MCF 10A (cell line): ENCODE measurements at regions not wholly inside any gene's neighbourhood (a gene's known extent, or its start where the extent isn't known, plus 50 kb on each side); places are given as distances from the start of the nearest gene placed in this dataset.

Source experiments
- BruUV-seq: library from RNA; stranded (reverse); fragments of 400-500 nt; replicated peaks from 2 replicates; lab custom pipeline; 2021; lab: Mats Ljungman, UMichigan
- CTCF ChIA-PET: fragments of 300-600 bp; sonication (Branson Sonifier 250); formaldehyde crosslinking; extraction: SDS; loops from one replicate; lab custom pipeline; 2021; ENCODE audit warnings: antibody characterized with exemption, inconsistent platforms; lab: Yijun Ruan, JAX
- POLR2A ChIA-PET: fragments of 300-600, 350-650 bp; sonication (Branson Sonifier 250); formaldehyde crosslinking; extraction: SDS; loops from one replicate; lab custom pipeline; 2020; ENCODE audit warnings: antibody characterized with exemption, inconsistent platforms; lab: Yijun Ruan, JAX
- DNase-seq: peaks from one replicate; pipeline ENCODE4 v3.0.0-alpha.2; 2018; ENCODE audit not compliant: unreplicated experiment
- H3K27ac Mint-ChIP-seq: one replicate; pipeline ENCODE4 v1.8.0; 2022; ENCODE audit warnings: mild to moderate bottlenecking, low read depth, mixed read lengths; ENCODE audit not compliant: unreplicated experiment
- H3K27me3 Mint-ChIP-seq: one replicate; pipeline ENCODE4 v1.8.0; 2022; ENCODE audit warnings: mixed read lengths; ENCODE audit not compliant: insufficient read depth, unreplicated experiment
- H3K36me3 Mint-ChIP-seq: one replicate; pipeline ENCODE4 v1.8.0; 2022; ENCODE audit warnings: mild to moderate bottlenecking, moderate library complexity, mixed read lengths; ENCODE audit not compliant: insufficient read depth, unreplicated experiment
- H3K4me1 Mint-ChIP-seq: one replicate; pipeline ENCODE4 v1.8.0; 2022; ENCODE audit warnings: mixed read lengths; ENCODE audit not compliant: insufficient read depth, unreplicated experiment
- H3K4me3 Mint-ChIP-seq: one replicate; pipeline ENCODE4 v1.8.0; 2022; ENCODE audit warnings: mild to moderate bottlenecking, moderate library complexity, mixed read lengths; ENCODE audit not compliant: unreplicated experiment
- H3K9me3 Mint-ChIP-seq: one replicate; pipeline ENCODE4 v1.8.0; 2022; ENCODE audit warnings: mixed read lengths; ENCODE audit not compliant: unreplicated experiment
- CTCF ChIP-seq: fragments of 200-600 bp; IDR thresholded peaks from one replicate; pipeline ENCODE4 v1.8.0; 2022; ENCODE audit warnings: antibody characterized with exemption, mild to moderate bottlenecking; ENCODE audit not compliant: unreplicated experiment
- intact Hi-C: fragments of 100-400 bp; cut with micrococcal nuclease; formaldehyde crosslinking; loops from 2 replicates; pipeline ENCODE4 v1.14.1; 2022

GRCh38 chr2:19300961-19301360 is 57.5 kb downstream of the OSR1 start:
- Mint-ChIP-seq H3K27ac (no peak overlapping the region), H3K9me3 (no peaks in the 10 kb centered on the region), H3K27me3 (no peaks in the 10 kb centered on the region), H3K4me1 (no peaks in the 10 kb centered on the region), H3K36me3 (no peaks in the 10 kb centered on the region), H3K4me3 (no peak overlapping the region)
- ChIA-PET CTCF (no interaction called here), POLR2A (interaction anchor here (0.6 to 1.4 kb wide), 5 partner anchors 26 to 563 kb away, joined by 3 to 4 read pairs (median 3); no protein-coding TSS in a partner anchor)
- intact Hi-C loops, result no loop called here
- TF ChIP-seq CTCF, result no peak
- peak; percentile 16 for DNase-seq
- no TSS peak for BruUV-seq

GRCh38 chr2:19299522-19299921 is 58.9 kb downstream of the OSR1 start:
- Mint-ChIP-seq H3K4me3 (no peak overlapping the region), H3K4me1 (no peaks in the 10 kb centered on the region), H3K9me3 (no peaks in the 10 kb centered on the region), H3K27ac (no peak overlapping the region), H3K36me3 (no peaks in the 10 kb centered on the region), H3K27me3 (no peaks in the 10 kb centered on the region)
- ChIA-PET POLR2A (no interaction called here), CTCF (interaction anchor here (0.8 kb wide), 1 partner anchor 438 kb away, joined by 3 read pairs; no protein-coding TSS in a partner anchor)
- intact Hi-C loops, result no loop called here
- BruUV-seq, result no TSS peak
- DNase-seq, result no peak
- TF ChIP-seq CTCF, result no peak

GRCh38 chr2:19299032-19299431 is 59.4 kb downstream of the OSR1 start:
- no peak for DNase-seq
- CTCF ChIA-PET, result interaction anchor here (0.6 to 0.8 kb wide), 3 partner anchors 63 to 439 kb away, joined by 3 to 5 read pairs (median 3); no protein-coding TSS in a partner anchor
- BruUV-seq, result no TSS peak
- Mint-ChIP-seq H3K4me1 (no peaks in the 10 kb centered on the region), H3K27ac (no peak overlapping the region), H3K4me3 (no peak overlapping the region), H3K27me3 (no peaks in the 10 kb centered on the region), H3K36me3 (no peaks in the 10 kb centered on the region), H3K9me3 (no peaks in the 10 kb centered on the region)
- POLR2A ChIA-PET, result interaction anchor here (1.2 kb wide), 1 partner anchor 14 kb away, joined by 3 read pairs; no protein-coding TSS in a partner anchor
- intact Hi-C loops, result no loop called here
- TF ChIP-seq CTCF, result no peak

GRCh38 chr2:19297716-19298115 is 60.7 kb downstream of the OSR1 start:
- Mint-ChIP-seq H3K36me3 (no peaks in the 10 kb centered on the region), H3K9me3 (no peaks in the 10 kb centered on the region), H3K27me3 (no peaks in the 10 kb centered on the region), H3K27ac (no peak overlapping the region), H3K4me1 (no peaks in the 10 kb centered on the region), H3K4me3 (no peak overlapping the region)
- no peak for DNase-seq
- no peak for TF ChIP-seq CTCF
- intact Hi-C loops, result no loop called here
- BruUV-seq, result no TSS peak
- CTCF ChIA-PET, result interaction anchor here (0.6 to 0.7 kb wide), 2 partner anchors 26 to 42 kb away, joined by 3 read pairs; no protein-coding TSS in a partner anchor
- POLR2A ChIA-PET, result interaction anchor here (1.2 kb wide), 1 partner anchor 12 kb away, joined by 3 read pairs; no protein-coding TSS in a partner anchor
